GM21717 (cell line): ENCODE measurements at regions not wholly inside any gene's neighbourhood (a gene's known extent, or its start where the extent isn't known, plus 50 kb on each side); places are given as distances from the start of the nearest gene placed in this dataset.
"Not testable (repeated sequence)": the region's sequence is repeated elsewhere in the genome, so short reads cannot be mapped to it uniquely, and the experiment has no call there.

Experiments used
- ATAC-seq: cut with Tn5 transposase; IDR thresholded peaks from one replicate; pipeline ENCODE4 v1.9.1; 2021; ENCODE audit warnings: mild to moderate bottlenecking, moderate library complexity; ENCODE audit not compliant: unreplicated experiment

GRCh38 chr1:105272376-105272775, 1522.7 kb downstream of the AMY1C start:
- not testable (repeated sequence) for ATAC-seq

DNA sequence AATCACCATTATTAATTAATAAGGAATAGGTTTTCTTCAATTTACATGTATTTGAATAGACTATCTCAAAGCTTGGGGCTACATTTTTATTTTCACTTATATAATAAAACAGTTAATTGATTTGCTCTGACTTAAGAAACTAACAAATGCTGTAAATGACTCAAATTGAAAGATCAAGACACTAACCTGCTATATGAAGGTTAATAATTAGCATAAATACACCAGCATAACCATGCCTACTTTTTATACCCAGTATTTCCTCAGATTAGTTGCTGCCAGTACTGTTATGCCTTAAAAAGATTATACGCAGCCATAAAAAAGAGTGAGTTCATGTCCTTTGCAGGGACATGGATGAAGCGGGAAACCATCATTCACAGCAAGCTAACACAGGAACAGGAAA, 1545.1 kb downstream of the AMY1C start:
- ATAC-seq: no peak

GRCh38 chr1:105310063-105310462, 1560.4 kb downstream of the AMY1C start:
- ATAC-seq: no peak

DNA sequence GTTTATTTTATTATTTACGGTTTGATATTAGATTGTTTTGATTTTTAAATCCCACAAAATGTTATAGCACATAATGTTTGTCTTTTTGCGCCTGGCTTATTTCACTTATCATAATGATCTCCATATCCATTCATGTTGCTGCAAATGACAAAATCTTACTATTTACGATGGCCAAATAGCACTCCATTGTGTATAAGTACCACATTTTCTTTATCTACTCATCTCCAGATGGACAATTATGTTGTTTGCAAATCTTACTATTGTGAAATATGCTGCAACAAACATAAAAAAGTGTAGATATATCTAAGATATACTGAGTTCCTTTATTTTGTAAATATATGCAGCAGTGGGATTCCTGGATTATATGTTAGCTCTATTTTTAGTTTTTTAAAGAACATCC, 1568.3 kb downstream of the AMY1C start:
- no peak for ATAC-seq

DNA sequence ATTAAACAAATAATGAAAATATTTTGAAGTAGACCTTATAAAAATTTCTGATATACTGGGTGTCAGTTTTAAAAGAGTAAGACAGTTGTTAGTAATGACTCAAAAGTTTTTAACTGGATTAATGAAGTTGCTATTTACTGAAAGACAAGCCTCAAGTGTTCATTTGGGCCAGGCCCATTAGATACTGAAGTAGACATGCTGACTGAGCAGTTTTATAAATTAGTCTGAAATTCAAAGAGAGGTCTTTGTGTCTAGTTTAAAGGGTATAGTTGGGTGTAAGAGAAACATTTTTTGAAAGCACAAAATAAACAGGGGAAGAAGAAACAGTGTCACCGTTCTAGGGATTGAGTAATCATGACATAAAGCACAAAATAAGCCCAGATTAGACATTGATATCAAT, 1577.2 kb downstream of the AMY1C start:
- ATAC-seq: no peak

DNA sequence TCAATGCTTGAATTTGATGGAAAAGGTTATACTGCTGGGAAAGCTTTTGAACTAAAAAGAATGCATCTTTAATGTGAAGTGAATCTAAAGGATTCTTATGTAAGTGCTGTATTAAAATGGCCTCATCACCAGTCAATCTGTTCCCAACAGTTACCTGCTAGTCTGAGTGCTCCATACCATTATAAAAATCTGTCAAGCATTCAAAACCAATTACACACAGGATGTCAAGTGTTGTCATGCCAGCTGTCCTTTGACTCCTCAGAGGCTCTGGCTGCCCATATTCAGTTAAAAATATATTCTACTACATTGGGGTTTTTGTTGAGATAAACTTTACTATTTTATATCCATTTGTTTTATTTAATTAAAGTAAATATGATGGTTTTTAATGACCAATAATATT, 1587.7 kb downstream of the AMY1C start:
- ATAC-seq: no peak

- no peak for ATAC-seq
These were observed 1593.6 kb downstream of the AMY1C start for GRCh38 chr1:105343317-105343716.

DNA sequence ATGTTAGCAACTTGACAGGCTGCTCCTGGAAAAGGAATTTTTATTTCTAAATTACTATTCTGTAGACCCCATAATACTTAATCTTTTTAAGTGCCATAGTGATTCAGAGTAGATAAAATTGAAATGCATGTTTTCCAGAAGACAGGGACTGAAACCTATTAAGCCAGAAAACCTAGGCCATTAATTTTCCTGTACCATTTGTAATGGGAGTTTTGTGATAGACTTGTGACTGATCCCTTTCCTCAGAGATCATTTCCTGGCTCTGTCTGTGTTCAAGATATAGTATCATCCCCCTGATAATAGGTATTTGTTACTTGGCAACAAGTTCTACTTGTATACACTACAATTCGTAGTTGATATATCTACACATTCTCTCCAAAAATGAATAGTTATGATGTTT, 1609.8 kb downstream of the AMY1C start:
- ATAC-seq: no peak

DNA sequence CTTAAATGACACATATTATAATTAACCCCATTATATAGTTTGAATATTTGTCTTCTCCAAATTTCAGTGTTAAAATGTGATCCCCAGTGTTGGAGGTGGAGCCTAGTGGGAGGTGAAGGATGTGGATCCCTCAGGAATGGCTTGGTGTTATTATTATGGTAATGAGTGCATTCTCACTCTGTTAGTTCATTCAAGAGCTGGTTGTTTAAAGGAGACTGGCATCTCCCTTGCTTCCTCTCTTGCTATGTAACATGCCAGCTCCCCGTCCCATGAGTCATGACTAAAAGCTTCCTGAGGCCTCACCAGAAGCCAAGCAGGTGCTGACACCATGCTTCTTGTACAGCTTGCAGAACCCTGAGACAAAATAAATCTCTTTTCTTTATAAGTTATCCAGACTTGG, 1612.7 kb downstream of the AMY1C start:
- ATAC-seq: no peak

- no peak for ATAC-seq
These were observed 1618.7 kb downstream of the AMY1C start for GRCh38 chr1:105368446-105368845.

GRCh38 chr1:105373681-105374080, 1624.0 kb downstream of the AMY1C start:
- no peak for ATAC-seq

- ATAC-seq: no peak
These were observed 1636.8 kb downstream of the AMY1C start for GRCh38 chr1:105386489-105386888.

- ATAC-seq: no peak
These were observed 1646.3 kb downstream of the AMY1C start for GRCh38 chr1:105396001-105396400.

GRCh38 chr1:105398909-105399308, 1649.2 kb downstream of the AMY1C start:
- ATAC-seq: no peak

DNA sequence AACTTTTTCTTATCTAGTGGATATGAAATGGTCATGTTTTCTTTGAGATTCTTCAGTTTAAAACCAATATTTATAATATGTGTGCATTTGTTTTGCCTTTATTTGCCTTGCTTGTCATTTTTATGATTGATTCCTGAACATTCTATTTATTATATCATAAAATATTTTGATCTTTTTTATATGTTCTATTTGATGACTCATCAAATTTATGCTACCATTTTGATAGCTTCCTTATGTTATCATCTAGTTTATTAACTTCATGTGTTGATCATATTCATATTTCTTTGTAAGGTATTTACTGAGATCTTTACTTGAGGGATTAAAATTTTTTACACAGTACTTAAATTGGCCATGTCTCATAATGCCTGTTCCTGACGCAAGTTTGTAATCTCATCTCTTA, 1650.0 kb downstream of the AMY1C start:
- no peak for ATAC-seq

- ATAC-seq: no peak
These were observed 1640.2 kb upstream of the PRMT6 start for GRCh38 chr1:105416261-105416660.

GRCh38 chr1:105419030-105419429, 1637.4 kb upstream of the PRMT6 start:
- ATAC-seq: no peak

DNA sequence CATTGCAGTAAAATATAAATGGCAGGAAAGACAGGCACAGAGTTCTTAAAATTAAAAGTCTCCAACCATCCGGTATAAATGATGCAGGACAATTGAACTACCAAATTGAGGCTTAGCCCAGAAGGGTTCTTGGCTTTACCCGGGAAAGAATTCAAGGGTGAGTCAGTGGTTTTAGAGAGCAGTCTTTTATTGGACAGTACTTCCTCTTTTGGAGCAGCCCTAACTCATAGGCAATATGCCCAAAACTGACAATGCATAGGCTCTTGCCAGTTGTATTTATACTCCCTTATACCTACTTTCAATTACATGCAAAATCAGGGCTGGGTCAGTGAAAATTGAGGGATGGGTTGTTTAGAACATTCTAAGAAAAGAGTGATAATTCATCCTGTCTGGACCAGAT, 1628.9 kb upstream of the PRMT6 start:
- ATAC-seq: no peak

GRCh38 chr1:105436589-105437259, 1619.8 kb upstream of the PRMT6 start:
- ATAC-seq: no peak

DNA sequence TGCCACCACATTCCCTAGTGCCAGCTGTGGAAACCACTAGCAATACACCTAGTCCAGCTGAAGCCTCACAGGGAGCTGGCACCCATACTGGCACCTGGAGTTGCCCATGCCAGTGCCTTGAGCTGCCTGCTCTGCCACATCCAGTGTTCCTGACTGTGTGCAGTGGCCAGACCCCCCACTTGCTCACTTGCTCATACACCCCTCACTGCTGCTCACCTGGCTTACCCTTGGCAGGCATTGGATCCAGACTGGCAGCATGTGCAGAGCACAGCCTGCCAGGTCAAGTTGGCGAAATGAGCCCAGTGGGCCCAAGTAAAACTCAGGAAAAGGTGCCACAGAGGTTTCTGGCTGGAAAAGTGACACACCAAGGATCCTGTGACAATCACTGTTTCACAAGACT, 1618.6 kb upstream of the PRMT6 start:
- ATAC-seq: no peak

DNA sequence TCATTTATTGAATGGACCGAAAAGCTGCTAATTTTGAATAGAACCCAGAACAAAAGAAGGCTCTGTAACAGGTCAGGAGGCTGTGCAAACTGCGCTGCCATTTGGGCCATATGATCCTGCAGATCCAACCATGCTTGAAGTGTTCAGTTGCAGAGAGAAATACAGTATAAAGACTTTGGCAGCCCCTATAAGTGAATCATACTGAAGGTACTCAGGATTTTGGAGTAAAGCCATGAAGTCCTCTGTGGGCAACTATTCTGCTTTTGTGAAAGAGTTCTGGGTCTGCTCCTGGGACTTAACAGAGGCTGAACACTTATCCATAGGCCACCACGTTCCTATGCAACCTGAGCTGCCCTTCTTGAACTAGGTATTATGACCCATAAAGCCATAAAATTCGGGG, 1613.6 kb upstream of the PRMT6 start:
- no peak for ATAC-seq

- ATAC-seq: no peak
These were observed 1596.7 kb upstream of the PRMT6 start for GRCh38 chr1:105459759-105460158.

GRCh38 chr1:105462308-105462707, 1594.2 kb upstream of the PRMT6 start:
- no peak for ATAC-seq
